ENCODE measurements at regions not wholly inside any gene's neighbourhood (a gene's known extent, or its start where the extent isn't known, plus 50 kb on each side); places are given as distances from the start of the nearest gene placed in this dataset.

DNA sequence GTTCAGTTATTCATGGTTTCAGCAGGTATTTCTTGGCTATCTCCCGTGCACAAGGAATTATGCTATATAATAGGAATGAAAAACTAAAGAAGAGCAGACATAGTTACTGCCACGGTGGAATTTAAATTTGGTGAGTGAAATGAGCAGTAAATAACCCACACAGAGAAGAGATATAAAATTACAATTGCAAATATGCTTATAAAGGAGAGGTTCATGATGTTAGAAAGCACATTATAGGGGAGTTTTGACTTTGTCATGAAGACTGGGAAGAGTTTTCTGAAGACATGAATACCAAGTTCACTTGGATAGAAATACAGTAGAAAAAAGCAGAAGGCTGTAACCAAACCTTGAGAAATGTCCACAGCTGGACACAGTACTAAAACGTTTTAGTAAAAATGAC lies 712.0 kb upstream of the AADAT start:
- TF ChIP-seq CTCF (IDR thresholded peaks at IDR 0.05; ENCODE audit: insufficient read depth, low read length) (no peak), POLR2AphosphoS5 (IDR thresholded peaks at IDR 0.05; ENCODE audit: low read depth) (no peak), REST (IDR thresholded peaks at IDR 0.05; ENCODE audit: insufficient replicate concordance, low read depth) (no peak), SPI1 (IDR thresholded peaks at IDR 0.05; ENCODE audit: borderline replicate concordance, low read depth) (no peak)

Measured in HL-60 (cell line).